ENCODE measurements at regions not wholly inside any gene's neighbourhood (a gene's known extent, or its start where the extent isn't known, plus 50 kb on each side); places are given as distances from the start of the nearest gene placed in this dataset.
"Not testable (repeated sequence)": the region's sequence is repeated elsewhere in the genome, so short reads cannot be mapped to it uniquely, and the experiment has no call there.

DNA sequence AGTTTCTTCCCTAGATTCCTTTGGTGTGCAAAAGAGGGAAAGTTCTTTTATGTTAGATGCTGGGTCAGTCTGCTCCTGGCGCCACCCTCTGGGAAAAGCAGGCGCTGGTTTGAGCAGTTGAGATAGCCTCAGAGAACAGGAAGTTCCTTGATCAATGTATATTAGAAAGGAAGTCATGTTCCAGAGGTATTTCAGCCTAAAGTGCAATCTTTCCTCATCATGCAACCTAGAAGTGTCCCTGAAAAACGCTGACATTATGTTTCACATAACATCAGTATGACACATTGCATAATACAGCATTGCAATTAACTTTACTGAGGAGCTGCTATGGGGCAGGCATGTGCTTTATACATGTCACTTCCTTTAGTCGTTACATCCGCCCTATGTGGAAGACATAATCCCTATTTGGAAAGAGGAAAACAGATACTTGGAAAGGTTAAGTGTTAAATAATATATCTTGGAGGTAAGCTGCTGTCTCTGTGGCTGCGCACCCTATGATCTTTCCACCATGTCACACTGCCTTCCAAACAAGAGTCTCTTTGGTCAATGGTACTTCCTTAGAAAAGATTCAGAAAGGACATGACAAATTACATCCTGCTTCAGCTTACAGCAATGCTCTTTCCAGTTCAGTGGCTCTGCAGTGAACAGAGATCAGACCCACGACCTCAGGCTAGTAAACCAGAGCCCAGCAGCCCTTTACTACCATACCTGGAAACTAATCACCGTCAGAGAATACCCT, 369.7 kb downstream of the RAD51AP2 start:
- in situ Hi-C loops (cut with MboI; ENCODE audit: low sequenced_read_pairs), result no loop called here

DNA sequence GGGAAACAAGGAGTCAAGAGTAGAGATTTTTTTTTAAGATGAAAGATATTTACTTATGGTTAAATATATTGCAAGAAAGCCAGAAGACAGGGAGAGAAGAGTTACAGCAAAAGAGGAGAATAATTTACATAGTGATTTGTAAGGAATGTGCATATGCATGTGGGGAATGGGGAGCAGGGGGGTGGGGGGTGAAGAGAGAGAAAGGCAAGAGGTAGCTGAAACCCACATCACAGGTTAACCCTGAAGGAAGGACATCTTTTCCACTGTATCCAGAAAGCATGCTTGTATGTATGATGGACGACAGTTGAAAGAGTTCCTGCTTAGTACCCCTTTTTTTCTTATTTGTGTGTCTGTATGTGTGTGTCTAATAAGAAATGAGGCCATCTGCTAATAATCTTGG, 371.9 kb downstream of the RAD51AP2 start:
- in situ Hi-C loops (cut with MboI; ENCODE audit: low sequenced_read_pairs), result no loop called here

DNA sequence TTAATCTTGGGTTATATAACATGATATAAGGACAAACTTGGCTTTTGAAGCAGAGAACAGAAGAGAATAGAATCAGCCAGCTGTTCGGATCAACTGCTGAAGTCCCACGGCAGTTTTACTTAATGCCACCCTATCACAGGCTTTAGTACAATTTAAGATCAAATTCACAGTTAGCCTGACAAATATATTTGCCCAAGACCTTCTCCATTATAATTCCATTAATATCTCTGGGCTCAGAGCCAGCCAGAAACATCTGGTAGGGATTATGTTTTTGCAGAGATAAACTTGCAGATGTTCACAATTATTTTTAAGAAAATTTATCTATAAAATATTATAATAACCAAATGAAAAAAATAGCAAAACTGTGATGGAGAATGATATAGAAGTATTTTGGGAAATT, 381.4 kb downstream of the RAD51AP2 start:
- in situ Hi-C loops (cut with MboI; ENCODE audit: low sequenced_read_pairs), result no loop called here

DNA sequence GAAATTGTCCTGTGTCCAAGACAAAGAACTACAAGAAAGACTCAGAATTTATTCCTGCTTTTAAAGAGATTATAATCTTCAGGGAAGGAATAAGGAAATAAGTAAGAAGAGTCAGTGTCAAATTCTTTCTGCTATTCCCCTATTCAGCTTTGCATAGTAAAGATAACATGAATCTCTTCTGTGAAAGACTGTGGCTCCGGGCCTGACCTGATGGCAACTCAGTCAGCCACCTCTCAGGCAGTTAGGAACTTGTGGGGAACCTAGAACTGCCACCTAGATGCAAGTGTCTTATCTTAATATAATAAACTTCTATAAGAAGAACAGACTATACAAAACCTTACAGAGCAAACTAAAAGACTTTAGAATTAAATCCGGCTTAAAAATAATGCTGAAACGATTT, 382.0 kb downstream of the RAD51AP2 start:
- in situ Hi-C loops (cut with MboI; ENCODE audit: low sequenced_read_pairs), result no loop called here

DNA sequence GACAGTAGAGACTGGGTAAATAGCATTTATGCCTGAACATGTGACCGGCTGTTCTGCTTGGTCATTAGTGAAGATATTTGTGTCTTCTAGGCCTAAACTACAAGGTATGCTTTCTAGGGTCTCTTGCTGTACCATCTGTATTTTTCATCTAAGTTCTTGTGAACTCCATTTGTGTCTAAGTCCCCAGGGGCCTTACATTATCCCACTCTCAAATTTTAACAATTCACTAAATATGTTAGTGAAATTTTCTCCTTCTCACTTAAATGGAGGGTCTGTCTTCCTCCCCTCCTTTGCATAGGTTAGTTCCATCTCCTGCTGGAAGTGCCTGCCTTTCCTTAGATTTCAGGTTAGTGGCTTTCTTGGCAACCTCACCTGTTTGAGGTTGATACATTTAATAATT, 382.6 kb downstream of the RAD51AP2 start:
- in situ Hi-C loops (cut with MboI; ENCODE audit: low sequenced_read_pairs), result no loop called here

DNA sequence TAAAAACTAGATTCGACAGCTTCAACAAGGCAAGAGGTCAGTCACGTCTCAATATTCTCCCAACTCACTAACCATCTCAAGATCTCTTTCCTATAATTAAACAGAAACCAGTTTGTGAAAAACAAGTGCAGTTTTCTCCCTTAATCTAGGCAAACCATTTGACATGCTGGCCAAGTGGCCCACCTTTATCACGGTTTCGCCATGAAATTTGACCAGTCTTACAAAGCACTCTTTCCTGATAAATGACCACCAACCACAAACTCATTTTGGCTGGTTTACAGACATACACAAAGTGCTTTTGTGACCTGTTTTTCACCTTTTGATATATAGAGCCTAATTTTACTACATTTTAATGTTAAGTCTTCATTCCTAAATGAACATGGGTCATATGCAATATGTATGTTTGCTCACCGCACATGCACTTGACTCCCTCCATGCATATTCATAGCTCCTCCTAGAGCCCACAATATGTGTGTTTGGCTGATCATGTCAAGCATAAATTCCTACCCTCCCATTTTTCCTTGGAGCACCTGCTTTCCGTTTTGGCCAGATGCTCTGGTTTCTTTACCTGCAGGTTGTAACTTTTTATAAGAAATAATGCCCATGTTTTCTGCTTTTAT, 385.1 kb downstream of the RAD51AP2 start:
- in situ Hi-C loops (cut with MboI; ENCODE audit: low sequenced_read_pairs), result no loop called here

DNA sequence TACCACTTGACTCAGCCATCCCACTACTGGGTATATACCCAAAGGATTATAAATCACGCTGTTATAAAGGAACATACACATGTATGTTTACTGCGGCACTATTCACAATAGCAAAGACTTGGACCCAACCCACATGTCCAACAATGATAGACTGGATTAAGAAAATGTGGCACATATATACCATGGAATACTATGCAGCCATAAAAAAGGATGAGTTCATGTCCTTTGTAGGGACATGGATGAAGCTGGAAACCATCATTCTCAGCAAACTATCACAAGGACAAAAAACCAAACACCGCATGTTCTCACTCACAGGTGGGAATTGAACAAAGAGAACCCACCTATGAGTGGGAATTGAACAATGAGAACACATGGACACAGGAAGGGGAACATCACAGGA, 387.6 kb downstream of the RAD51AP2 start:
- in situ Hi-C loops (cut with MboI; ENCODE audit: low sequenced_read_pairs), result not testable (repeated sequence)

DNA sequence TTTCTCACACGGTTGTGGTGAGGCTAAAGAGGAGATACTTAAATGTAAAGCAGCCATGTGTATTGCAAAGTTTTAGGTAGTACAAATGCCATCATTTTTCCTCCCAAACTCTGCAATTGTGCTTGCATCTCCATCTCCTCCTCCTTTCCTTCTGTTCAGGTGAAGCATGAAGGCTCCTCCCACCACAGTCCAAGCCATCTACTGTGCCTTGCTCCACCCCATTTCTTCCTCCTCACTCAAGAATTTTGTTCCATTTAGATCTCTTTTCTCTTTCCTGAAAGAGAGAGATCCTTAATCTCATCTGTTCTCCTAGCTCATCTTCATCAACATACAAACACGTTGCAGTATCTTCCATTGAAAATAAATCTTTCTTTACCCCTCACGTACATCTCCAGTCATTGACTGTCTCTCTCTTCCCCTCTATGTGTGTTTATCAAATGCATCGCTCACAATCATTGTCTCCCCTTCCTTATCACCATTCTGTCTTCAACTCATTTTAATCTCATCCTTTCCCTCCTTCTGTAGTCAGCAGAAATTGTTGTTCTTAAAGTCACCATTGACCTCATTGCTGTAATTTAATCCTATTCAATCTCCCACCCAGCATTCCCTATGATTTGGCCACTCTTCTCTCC, 392.1 kb downstream of the RAD51AP2 start:
- in situ Hi-C loops (cut with MboI; ENCODE audit: low sequenced_read_pairs), result no loop called here

DNA sequence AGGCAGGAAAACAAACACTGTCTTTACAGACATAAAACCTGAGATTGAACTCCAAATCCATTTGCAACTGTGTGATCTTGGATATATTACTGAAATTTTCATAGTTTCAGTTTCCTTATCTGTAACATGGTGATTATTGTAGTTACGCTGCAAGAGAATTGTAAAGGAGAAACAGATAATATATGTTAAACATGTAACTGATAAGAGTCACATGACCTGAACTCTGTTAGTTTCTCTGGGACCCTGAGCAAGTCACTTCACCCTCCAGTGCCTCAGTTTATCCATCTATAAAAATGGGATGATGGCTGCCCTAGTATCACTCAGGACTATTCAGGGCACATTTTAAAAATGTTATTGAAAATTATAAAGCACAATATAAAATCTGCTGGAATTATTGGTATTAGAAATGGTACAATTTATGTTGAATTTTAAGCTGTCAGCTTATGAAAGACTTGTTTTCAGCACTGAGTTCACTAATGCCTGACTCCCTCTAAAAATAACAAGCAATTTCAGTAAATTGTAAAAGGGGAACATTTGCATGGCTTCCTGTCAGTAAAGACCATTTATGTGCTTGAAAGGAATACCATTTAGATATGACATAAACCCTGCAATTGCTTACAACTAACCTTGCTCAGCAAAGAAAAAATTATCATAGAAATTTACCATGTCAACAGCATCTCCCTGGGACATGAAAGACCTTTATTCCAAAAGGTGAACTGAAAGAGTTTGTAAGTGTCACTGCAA, 393.5 kb downstream of the RAD51AP2 start:
- in situ Hi-C loops (cut with MboI; ENCODE audit: low sequenced_read_pairs), result no loop called here

DNA sequence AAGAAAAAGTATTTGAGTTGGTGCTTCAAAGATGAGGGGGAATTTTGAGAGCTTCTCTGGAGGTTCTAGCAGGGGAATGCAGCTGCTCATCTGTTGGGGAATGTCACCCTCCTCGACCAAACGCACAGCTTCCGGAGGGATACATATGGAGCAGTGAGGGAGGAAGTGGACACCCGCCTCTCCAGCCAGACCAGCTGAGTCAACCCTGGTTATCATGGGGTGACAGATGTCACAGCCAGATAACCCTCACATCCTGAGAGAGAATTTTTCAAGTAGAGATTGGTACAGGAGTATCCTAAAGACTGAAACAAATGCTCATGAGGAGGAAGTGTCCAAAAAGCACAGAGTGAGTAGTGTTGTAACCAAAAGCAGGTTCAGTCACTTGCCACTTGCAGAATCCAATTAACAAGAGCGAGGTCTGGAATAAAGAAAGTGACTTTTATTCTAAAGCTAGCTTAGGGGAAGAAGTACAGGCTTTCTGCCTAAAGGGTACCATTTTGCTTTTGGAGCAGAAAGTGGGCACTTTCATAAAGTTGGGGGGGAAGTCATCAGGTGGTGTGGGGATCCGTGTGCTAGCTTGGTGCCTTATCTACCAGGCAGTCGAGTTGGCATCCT, 395.2 kb downstream of the RAD51AP2 start:
- in situ Hi-C loops (cut with MboI; ENCODE audit: low sequenced_read_pairs), result no loop called here

DNA sequence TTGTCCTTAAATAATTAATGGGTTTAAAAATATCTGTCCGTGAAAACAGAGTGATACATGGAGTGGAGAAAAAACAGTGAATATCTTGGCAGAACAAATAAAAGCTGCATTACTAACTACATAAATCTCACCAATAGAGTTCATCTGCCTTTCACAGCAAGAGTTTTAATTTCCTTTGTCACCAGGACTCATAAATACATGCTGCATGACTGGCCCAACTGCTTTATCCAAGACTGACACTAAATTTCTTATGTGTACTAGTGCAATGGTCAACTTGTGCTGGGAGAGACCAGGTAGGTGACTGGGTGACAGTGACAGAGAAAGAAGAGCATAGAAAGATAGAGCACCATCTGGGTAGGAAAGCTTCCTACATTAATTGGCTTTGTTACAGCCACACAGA, 402.8 kb downstream of the RAD51AP2 start:
- in situ Hi-C loops (cut with MboI; ENCODE audit: low sequenced_read_pairs), result no loop called here

DNA sequence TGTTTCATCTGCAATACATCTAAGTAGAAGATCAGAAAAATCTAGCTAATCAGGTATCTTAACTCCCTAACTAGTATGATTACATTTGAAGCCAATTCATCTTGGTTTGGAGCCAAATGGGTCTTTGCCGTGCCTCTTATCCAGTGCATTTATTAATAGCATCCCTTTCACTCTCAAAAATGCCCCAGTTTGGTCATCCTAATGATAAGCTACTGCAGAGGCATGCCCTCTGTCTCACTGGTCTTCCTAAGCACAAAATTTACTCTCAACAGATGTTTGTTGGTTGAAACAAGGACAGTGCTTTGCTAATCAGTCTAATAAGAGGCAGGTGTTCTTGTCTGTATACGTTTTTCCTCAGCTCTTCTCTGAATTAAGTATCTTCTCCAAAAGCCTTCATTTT, 403.2 kb downstream of the RAD51AP2 start:
- in situ Hi-C loops (cut with MboI; ENCODE audit: low sequenced_read_pairs), result no loop called here

DNA sequence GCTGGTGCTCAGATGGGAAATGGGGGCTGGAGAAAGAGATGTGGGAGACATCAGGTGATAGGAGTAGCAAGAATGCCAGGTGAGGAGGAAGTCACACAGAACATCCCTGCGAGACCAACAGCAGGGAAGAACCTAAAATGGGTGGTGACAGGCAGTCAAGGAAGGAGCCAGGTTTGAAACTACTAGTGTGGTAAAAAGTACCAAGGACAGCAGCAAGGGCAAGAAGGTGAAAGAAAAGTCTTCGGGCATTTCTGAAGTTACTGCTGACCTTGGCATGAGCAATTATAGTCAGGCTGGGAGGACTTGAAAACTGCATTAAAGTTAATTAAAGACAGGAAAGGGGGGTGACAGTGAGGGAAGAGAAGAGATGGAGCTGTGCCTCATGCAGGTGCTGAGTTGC, 410.4 kb downstream of the RAD51AP2 start:
- in situ Hi-C loops (cut with MboI; ENCODE audit: low sequenced_read_pairs), result no loop called here

DNA sequence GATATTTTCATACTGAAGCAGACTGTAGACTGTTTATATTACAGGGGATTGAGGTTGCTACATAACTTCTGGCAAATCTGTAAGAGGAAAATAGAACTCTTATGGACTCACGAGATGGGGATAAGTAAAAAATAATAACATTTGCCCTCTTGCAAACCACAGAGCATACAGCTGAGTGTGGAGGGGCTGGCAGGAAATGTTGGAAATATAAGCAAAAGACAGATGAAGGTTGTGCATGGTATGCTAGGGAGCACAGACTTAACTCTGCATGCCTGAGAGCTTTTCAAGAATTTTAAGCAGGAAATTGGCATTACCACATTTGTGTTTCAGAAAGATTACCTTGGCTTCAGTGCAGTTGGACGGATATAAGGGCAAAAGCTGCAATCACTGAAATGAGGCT, 411.1 kb downstream of the RAD51AP2 start:
- in situ Hi-C loops (cut with MboI; ENCODE audit: low sequenced_read_pairs), result no loop called here

DNA sequence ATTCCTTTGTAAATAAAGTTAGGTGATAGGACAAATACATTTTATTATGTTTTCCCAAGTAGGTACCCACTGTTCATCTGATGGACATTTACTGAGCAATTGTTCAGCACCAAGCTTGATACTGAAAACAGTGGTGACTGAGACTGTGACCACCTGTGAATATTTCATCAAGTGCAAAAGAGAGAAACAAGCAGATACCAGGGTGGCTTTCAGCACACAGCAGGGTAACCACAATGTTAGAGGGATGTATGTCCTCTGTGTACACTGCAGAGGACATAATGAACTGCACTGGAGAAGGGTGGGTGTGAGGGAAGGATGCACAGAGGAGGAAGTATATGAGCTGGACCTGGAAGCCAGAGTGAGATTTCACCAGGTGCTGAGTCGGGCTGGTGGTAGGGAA, 411.8 kb downstream of the RAD51AP2 start:
- in situ Hi-C loops (cut with MboI; ENCODE audit: low sequenced_read_pairs), result no loop called here

DNA sequence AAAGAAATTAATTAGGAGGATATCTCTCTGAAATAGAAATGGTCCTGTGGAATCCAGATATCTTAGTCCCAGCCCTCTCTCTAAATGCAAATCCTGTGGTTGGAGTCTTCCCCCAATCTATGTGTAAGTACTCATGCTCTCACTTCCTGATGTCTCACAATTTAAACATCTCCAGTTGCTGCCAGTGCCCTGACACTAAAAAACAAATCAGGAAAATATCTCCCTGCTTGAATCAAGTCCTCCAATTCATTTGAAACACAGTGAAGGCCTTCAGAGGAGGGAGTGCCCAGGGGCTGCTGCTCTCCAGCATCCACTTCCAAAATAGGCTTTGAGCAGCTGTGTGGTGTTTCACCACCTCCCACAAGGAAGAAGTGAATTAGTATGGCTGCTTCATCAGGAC, 413.8 kb downstream of the RAD51AP2 start:
- in situ Hi-C loops (cut with MboI; ENCODE audit: low sequenced_read_pairs), result no loop called here

DNA sequence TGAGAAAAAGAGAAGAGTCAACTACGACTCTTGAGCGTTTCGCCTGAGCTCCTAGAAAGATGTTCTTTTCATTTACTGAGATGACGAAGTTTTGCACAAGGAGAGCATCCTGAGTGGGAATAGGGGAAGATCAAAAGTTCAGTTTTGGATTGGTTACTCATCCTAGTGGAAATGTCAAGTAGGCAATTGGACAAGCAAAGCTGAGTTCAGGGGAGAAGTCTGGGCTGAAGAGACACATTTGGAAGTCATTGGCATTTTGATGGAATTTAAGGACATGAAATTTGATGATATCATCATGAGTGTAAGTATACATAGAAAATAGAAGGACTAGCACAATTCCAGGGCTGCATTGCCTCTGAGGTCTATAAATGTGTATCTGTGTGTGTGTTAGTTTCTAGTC, 416.6 kb downstream of the RAD51AP2 start:
- in situ Hi-C loops (cut with MboI; ENCODE audit: low sequenced_read_pairs), result no loop called here

DNA sequence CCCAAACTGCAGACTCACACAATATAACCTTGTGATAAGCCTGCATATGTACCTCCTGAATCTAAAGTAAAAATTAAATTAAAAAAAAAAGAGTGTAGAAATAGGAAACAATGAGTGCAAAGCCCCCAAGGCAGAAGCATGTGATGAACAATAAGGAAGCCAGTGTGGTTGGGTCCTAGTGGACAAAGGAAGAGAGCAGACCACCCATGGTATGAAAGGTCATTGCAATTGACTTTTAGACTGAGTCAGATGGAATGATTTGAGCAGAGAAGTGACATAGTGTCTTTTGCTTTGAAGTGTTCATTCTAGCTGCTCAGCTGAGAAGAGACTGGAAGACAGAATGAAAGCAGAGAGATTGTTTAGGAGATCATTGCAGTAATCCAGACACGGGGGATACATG, 417.1 kb downstream of the RAD51AP2 start:
- in situ Hi-C loops (cut with MboI; ENCODE audit: low sequenced_read_pairs), result no loop called here

DNA sequence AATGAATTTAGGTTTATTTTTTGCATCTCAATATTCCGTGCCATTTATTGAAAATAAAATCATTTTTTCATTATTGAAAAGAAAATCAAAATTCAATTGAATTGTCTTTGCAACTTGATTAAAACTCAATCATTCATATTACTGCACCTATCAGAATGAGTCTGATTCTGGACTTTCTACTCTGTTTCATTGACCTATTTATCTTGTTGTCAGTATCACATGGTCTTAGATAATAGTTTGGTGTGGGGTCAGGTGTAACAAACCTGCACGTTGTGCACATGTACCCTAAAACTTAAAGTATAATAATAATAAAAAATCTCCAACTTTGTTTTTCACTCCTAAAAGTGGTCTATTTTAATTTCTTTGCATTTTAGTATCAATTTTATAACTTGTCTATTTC, 422.9 kb downstream of the RAD51AP2 start:
- in situ Hi-C loops (cut with MboI; ENCODE audit: low sequenced_read_pairs), result no loop called here

DNA sequence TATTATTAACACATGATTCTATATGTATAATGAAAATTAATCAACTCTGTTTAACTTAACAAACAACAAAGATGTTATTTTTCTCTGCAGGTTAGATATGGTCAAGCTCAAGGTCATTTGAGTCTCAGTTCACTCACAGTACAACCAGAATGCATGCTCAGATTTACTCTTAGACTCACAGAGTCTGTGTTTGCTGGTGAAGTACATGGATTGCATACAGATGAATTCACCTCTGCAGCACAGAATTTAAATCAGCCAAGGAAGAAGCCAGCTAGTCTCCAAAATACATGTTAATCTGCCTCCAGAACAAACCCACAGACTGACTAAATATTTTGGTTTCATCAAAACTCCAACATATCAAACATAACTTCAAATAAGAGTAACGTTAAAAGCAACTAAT, 424.5 kb downstream of the RAD51AP2 start:
- in situ Hi-C loops (cut with MboI; ENCODE audit: low sequenced_read_pairs), result no loop called here

DNA sequence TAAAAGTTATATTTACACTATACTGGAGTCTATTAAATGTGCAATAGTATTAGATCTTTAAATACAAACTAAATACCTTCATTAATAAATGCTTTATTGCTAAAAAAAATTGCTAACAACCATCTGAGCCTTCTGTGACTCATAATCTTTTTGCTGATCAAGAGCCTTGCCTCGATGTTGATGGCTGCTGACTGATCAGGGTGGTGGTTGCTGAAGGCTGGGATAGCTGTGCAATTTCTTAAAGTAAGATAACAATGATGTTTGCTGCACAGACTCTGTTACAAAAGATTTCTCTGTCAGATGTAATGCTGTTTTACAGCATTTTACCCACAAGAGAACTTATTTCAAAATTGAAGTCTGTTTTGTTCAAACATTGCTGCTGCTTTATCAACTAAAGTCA, 421.4 kb upstream of the CYRIA start:
- in situ Hi-C loops (cut with MboI; ENCODE audit: low sequenced_read_pairs), result no loop called here
